Natural killer cell (primary cell): ENCODE measurements at regions not wholly inside any gene's neighbourhood (a gene's known extent, or its start where the extent isn't known, plus 50 kb on each side); places are given as distances from the start of the nearest gene placed in this dataset.

ENCODE experiments used
- ATAC-seq, 3 donors: fragments of 150-1000 bp in 2 of 3; fragments of 200-7000 bp in 1 of 3; cut with Tn5 transposase; 1 replicate in 1 of 3; 2 replicates in 2 of 3; pipeline ENCODE4 v1.10.0; 2021; ENCODE audit warnings: mild to moderate bottlenecking in 2 of 3, moderate library complexity in 2 of 3
- DNase-seq, 2 donors: peaks; one replicate each; pipeline versions ENCODE4 v3.0.0 to v3.0.0-alpha.2; 2013 to 2021; ENCODE audit warnings: mixed read lengths in 1 of 2
- H3K27ac ChIP-seq: one replicate; pipeline ENCODE4 v1.5.1; 2013; ENCODE audit warnings: mild to moderate bottlenecking, low read length
- H3K27me3 ChIP-seq: one replicate; pipeline ENCODE4 v1.6.1; 2013; ENCODE audit warnings: low read length; ENCODE audit not compliant: control insufficient read depth, insufficient read depth
- H3K36me3 ChIP-seq: one replicate; pipeline ENCODE4 v1.6.1; 2013; ENCODE audit warnings: low read length; ENCODE audit not compliant: control insufficient read depth, insufficient read depth
- H3K4me1 ChIP-seq: one replicate; pipeline ENCODE4 v1.6.1; 2013; ENCODE audit warnings: low read length; ENCODE audit not compliant: control insufficient read depth, insufficient read depth
- H3K4me3 ChIP-seq: one replicate; pipeline ENCODE4 v1.5.1; 2013; ENCODE audit warnings: low read length
- H3K9me3 ChIP-seq: one replicate; pipeline ENCODE4 v1.6.1; 2013; ENCODE audit warnings: low read length; ENCODE audit not compliant: control insufficient read depth, insufficient read depth
- H3K27ac Mint-ChIP-seq, 2 donors: one replicate each; pipeline ENCODE4 v1.8.0; 2022; ENCODE audit warnings: mild to moderate bottlenecking in 2 of 2, mixed read lengths in 2 of 2, moderate library complexity in 1 of 2
- H3K27me3 Mint-ChIP-seq, 2 donors: one replicate each; pipeline ENCODE4 v1.8.0; 2022; ENCODE audit warnings: low read depth in 2 of 2, mixed read lengths in 2 of 2
- H3K36me3 Mint-ChIP-seq: one replicate; pipeline ENCODE4 v1.8.0; 2022; ENCODE audit warnings: mixed read lengths
- H3K4me1 Mint-ChIP-seq, 2 donors: one replicate each; pipeline ENCODE4 v1.8.0; 2022; ENCODE audit warnings: mixed read lengths in 2 of 2
- H3K4me3 Mint-ChIP-seq: one replicate; pipeline ENCODE4 v1.8.0; 2022; ENCODE audit warnings: mild to moderate bottlenecking, moderate library complexity, mixed read lengths
- H3K9me3 Mint-ChIP-seq, 2 donors: one replicate each; pipeline ENCODE4 v1.8.0; 2022; ENCODE audit warnings: mixed read lengths in 2 of 2
- WGBS: methylation state at CpG from one replicate; pipeline ENCODE4 v1.1.7; 2013; ENCODE audit warnings: missing lambda C conversion rate; ENCODE audit not compliant: insufficient coverage; 5-methylcytosine and 5-hydroxymethylcytosine counted together
- intact Hi-C: fragments of 100-400 bp; cut with micrococcal nuclease; formaldehyde crosslinking; loops from one replicate; pipeline ENCODE4 v1.14.2; 2022
- TF ChIP-seq, protein P1 (sequence below): fragments of 200-600 bp; IDR thresholded peaks from one replicate; pipeline ENCODE4 v1.8.0; 2022; ENCODE audit warnings: antibody characterized with exemption

DNA sequence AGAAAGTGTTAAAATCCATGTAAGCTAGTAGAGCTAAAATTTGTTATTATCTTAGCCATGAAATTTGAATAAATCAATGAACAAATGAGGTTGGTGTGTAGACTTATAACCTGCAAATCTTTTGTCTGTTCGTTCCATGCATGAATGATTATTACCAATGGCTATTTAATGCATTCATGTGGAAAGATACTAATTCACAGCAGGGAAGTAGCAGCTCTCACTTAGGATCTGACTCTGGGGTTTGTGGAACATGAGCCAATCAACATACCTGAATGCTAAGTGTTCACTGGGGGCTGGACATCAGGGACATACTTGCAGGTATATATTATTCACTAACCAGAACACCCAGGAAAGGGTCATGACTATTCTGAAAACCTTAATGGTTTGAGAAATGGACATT is 444.1 kb downstream of the STIM2 start:
- TF ChIP-seq, protein P1, sequence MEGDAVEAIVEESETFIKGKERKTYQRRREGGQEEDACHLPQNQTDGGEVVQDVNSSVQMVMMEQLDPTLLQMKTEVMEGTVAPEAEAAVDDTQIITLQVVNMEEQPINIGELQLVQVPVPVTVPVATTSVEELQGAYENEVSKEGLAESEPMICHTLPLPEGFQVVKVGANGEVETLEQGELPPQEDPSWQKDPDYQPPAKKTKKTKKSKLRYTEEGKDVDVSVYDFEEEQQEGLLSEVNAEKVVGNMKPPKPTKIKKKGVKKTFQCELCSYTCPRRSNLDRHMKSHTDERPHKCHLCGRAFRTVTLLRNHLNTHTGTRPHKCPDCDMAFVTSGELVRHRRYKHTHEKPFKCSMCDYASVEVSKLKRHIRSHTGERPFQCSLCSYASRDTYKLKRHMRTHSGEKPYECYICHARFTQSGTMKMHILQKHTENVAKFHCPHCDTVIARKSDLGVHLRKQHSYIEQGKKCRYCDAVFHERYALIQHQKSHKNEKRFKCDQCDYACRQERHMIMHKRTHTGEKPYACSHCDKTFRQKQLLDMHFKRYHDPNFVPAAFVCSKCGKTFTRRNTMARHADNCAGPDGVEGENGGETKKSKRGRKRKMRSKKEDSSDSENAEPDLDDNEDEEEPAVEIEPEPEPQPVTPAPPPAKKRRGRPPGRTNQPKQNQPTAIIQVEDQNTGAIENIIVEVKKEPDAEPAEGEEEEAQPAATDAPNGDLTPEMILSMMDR = no peak
- H3K27me3 Mint-ChIP-seq = no peaks in the 10 kb centered on the region
- peaks cover 10 to 12% of the 10 kb centered on the region in 2 donors for H3K9me3 Mint-ChIP-seq
- intact Hi-C loops = no loop called here
- H3K9me3 ChIP-seq = peaks cover 7% of the 10 kb centered on the region
- no peaks in the 10 kb centered on the region for H3K4me1 ChIP-seq
- DNase-seq (no peak), ATAC-seq (no peak)
- H3K27ac Mint-ChIP-seq = no peak overlapping the region
- H3K36me3 ChIP-seq = no peaks in the 10 kb centered on the region
- H3K36me3 Mint-ChIP-seq = no peaks in the 10 kb centered on the region
- no peak overlapping the region for H3K27ac ChIP-seq
- 80% methylated on average over 1 of the region's 1 CpG for WGBS
- H3K4me1 Mint-ChIP-seq = no peaks in the 10 kb centered on the region
- no peak overlapping the region for H3K4me3 Mint-ChIP-seq
- no peak overlapping the region for H3K4me3 ChIP-seq
- no peaks in the 10 kb centered on the region for H3K27me3 ChIP-seq

DNA sequence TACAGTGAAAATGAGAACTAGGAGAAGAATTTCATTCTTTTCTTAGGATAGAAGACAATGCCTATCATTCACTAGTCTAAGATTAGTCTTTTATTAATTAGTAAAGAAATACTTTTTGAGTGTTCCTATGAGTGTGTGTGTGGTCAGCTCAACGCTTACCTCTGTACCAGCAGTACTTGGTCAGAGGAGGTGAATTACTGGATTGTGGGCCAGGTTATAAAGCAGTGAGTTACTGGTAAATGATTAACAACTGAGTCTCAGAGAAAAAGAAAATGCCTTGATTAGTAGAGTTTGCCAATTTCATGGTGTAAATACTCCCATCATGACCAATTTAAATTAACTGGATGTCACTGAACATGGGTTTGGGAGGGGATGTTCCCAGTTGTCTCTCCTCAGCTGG is 444.6 kb downstream of the STIM2 start:
- TF ChIP-seq, protein P1 = no peak
- H3K4me3 Mint-ChIP-seq = no peak overlapping the region
- WGBS = no CpG with 5 or more reads among the region's 1 CpG
- Histone ChIP-seq H3K9me3 (peaks cover 7% of the 10 kb centered on the region), H3K4me1 (no peaks in the 10 kb centered on the region), H3K27me3 (no peaks in the 10 kb centered on the region), H3K4me3 (no peak overlapping the region), H3K27ac (no peak overlapping the region), H3K36me3 (no peaks in the 10 kb centered on the region)
- no peak overlapping the region for H3K27ac Mint-ChIP-seq
- intact Hi-C loops = no loop called here
- H3K9me3 Mint-ChIP-seq = peaks cover 10 to 12% of the 10 kb centered on the region in 2 donors
- DNase-seq = no peak
- no peaks in the 10 kb centered on the region for H3K36me3 Mint-ChIP-seq
- ATAC-seq = no peak
- no peaks in the 10 kb centered on the region for H3K27me3 Mint-ChIP-seq
- no peaks in the 10 kb centered on the region for H3K4me1 Mint-ChIP-seq

DNA sequence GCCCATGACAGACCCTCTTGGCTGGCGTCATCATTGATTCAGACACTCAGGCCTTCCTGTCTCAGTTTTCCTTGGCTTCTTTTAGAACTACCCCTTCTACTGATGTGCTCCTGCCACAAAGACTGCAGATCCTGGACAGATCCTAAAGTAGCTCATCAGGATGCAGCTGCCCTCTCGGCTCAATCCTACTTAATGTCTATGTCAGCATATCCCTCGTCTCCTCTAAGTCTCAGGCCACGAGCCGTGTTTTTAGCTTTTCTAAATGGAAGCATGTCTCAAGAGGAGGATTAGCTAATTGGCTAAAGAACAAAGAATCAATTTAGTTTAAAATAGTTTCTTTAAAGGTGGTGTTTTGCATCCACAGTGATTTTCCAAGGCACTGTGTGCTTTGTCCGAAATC is 447.7 kb downstream of the STIM2 start:
- Histone ChIP-seq H3K9me3 (no peaks in the 10 kb centered on the region), H3K4me1 (no peaks in the 10 kb centered on the region), H3K27me3 (no peaks in the 10 kb centered on the region), H3K4me3 (no peak overlapping the region), H3K36me3 (no peaks in the 10 kb centered on the region), H3K27ac (no peak overlapping the region)
- Mint-ChIP-seq H3K36me3 (no peaks in the 10 kb centered on the region), H3K4me1 (no peaks in the 10 kb centered on the region), H3K27ac (no peak overlapping the region), H3K27me3 (no peaks in the 10 kb centered on the region), H3K4me3 (no peak overlapping the region), H3K9me3 (peaks cover 2 to 6% of the 10 kb centered on the region in 2 donors)
- 89% methylated on average over 6 of the region's 6 CpGs for WGBS
- DNase-seq (no peak), ATAC-seq (no peak)
- TF ChIP-seq, protein P1 = no peak
- intact Hi-C loops = no loop called here

DNA sequence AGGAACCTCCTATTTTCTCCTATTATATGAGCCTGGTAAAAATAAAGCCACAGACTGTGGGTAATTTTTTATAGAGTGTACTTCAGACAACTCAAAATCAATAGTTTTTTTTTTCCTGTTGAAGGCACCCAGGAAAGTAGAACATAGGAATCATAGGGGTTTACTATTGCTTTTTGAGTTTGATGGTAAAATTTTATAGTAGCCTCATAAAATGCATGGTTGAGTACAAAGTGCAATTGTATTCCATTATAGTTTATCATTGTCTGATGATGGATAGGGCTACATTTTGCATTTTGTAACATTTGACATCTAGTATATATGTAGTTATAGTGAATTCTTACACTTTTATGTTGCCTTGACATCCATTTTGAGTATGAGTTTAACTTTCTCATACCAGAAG is 455.0 kb downstream of the STIM2 start:
- TF ChIP-seq, protein P1 = no peak
- Mint-ChIP-seq H3K27ac (no peak overlapping the region), H3K36me3 (no peaks in the 10 kb centered on the region), H3K4me3 (no peak overlapping the region), H3K27me3 (peaks cover 0 to 8% of the 10 kb centered on the region in 2 donors), H3K4me1 (no peaks in the 10 kb centered on the region), H3K9me3 (no peaks in the 10 kb centered on the region)
- Histone ChIP-seq H3K4me1 (no peaks in the 10 kb centered on the region), H3K9me3 (no peaks in the 10 kb centered on the region), H3K27ac (no peak overlapping the region), H3K4me3 (no peak overlapping the region), H3K27me3 (no peaks in the 10 kb centered on the region), H3K36me3 (no peaks in the 10 kb centered on the region)
- intact Hi-C loops = no loop called here
- ATAC-seq = no peak
- no peak for DNase-seq
